Osteoblast (primary cell): ENCODE measurements at regions not wholly inside any gene's neighbourhood (a gene's known extent, or its start where the extent isn't known, plus 50 kb on each side); places are given as distances from the start of the nearest gene placed in this dataset.
A peak's percentile ranks its signal among the peaks of the same experiment; 100 is the strongest.
"Not testable (repeated sequence)": the region's sequence is repeated elsewhere in the genome, so short reads cannot be mapped to it uniquely, and the experiment has no call there.

Experiments used
- DNase-seq: peaks from one replicate; pipeline ENCODE4 v3.0.0; 2011; ENCODE audit warnings: low spot score, mixed read lengths; ENCODE audit not compliant: insufficient read length; ENCODE audit errors: missing footprints
- H2AFZ ChIP-seq: 2 replicates; pipeline ENCODE4 v1.6.0; 2011; ENCODE audit warnings: mild to moderate bottlenecking, low read length
- H3K27ac ChIP-seq: 2 replicates; pipeline ENCODE4 v1.5.1; 2011; ENCODE audit warnings: mild to moderate bottlenecking, low read depth, low read length, moderate library complexity
- H3K27me3 ChIP-seq: 2 replicates; pipeline ENCODE4 v1.6.0; 2012; ENCODE audit warnings: mild to moderate bottlenecking, control low read depth, inconsistent platforms, low read length, moderate library complexity; ENCODE audit not compliant: insufficient read depth
- H3K36me3 ChIP-seq: 2 replicates; pipeline ENCODE4 v1.5.1; 2011; ENCODE audit warnings: mild to moderate bottlenecking, low read length, control low read depth, moderate library complexity; ENCODE audit not compliant: insufficient read depth
- H3K4me1 ChIP-seq: 2 replicates; pipeline ENCODE4 v1.5.1; 2011; ENCODE audit warnings: mild to moderate bottlenecking, low read length, control low read depth, moderate library complexity; ENCODE audit not compliant: insufficient read depth
- H3K4me2 ChIP-seq: 2 replicates; pipeline ENCODE4 v1.6.0; 2011; ENCODE audit warnings: mild to moderate bottlenecking, low read length; ENCODE audit not compliant: insufficient read depth
- H3K4me3 ChIP-seq: fragments of 200-600 bp; sonication (generic); 3 replicates; pipeline ENCODE4 v1.5.1; 2012; ENCODE audit warnings: mild to moderate bottlenecking, low read length, inconsistent platforms; ENCODE audit not compliant: insufficient read depth
- H3K79me2 ChIP-seq: 2 replicates; pipeline ENCODE4 v1.6.0; 2012; ENCODE audit warnings: mild to moderate bottlenecking, low read length, control low read depth, inconsistent platforms; ENCODE audit not compliant: insufficient read depth
- H3K9me3 ChIP-seq: 2 replicates; pipeline ENCODE4 v1.5.1; 2011; ENCODE audit warnings: low read depth, low read length, control low read depth
- H4K20me1 ChIP-seq: 2 replicates; pipeline ENCODE4 v1.6.0; 2012; ENCODE audit warnings: mild to moderate bottlenecking, low read length, control low read depth; ENCODE audit not compliant: insufficient read depth
- TF ChIP-seq, protein P1 (sequence below): IDR thresholded peaks from 2 replicates; pipeline ENCODE4 v1.5.1; 2011; ENCODE audit warnings: mild to moderate bottlenecking, low read depth, low read length, moderate library complexity; ENCODE audit errors: extremely low read depth

DNA sequence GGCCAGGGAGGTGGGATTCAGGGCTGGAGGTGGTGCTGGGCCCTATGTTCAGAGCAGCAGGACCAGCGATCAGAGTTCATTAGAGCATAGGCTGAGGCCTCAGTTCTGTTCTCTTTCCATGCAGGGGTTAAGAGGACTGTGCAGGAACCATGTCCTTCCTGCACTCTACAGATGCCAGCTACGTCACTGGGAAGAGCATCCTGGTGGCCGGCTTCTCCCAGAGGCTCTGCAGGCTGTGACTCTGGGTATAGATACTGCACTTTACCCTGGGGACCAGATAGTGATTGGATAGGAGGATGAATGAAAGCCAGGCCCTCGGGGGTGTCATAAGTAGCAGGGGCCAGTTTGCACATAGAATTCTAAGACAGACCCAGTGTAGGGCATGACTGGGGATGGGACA is 92.6 kb downstream of the DHRS2 start:
- Histone ChIP-seq H3K36me3 (no peaks in the 10 kb centered on the region), H3K4me1 (no peaks in the 10 kb centered on the region), H3K4me3 (no peak overlapping the region), H3K27ac (no peak overlapping the region), H3K4me2 (no peak overlapping the region), H2AFZ (no peak overlapping the region), H3K9me3 (no peaks in the 10 kb centered on the region), H4K20me1 (no peaks in the 10 kb centered on the region), H3K79me2 (no peaks in the 10 kb centered on the region), H3K27me3 (no peaks in the 10 kb centered on the region)
- TF ChIP-seq, protein P1, sequence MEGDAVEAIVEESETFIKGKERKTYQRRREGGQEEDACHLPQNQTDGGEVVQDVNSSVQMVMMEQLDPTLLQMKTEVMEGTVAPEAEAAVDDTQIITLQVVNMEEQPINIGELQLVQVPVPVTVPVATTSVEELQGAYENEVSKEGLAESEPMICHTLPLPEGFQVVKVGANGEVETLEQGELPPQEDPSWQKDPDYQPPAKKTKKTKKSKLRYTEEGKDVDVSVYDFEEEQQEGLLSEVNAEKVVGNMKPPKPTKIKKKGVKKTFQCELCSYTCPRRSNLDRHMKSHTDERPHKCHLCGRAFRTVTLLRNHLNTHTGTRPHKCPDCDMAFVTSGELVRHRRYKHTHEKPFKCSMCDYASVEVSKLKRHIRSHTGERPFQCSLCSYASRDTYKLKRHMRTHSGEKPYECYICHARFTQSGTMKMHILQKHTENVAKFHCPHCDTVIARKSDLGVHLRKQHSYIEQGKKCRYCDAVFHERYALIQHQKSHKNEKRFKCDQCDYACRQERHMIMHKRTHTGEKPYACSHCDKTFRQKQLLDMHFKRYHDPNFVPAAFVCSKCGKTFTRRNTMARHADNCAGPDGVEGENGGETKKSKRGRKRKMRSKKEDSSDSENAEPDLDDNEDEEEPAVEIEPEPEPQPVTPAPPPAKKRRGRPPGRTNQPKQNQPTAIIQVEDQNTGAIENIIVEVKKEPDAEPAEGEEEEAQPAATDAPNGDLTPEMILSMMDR, result no peak
- peak; percentile 22 for DNase-seq

DNA sequence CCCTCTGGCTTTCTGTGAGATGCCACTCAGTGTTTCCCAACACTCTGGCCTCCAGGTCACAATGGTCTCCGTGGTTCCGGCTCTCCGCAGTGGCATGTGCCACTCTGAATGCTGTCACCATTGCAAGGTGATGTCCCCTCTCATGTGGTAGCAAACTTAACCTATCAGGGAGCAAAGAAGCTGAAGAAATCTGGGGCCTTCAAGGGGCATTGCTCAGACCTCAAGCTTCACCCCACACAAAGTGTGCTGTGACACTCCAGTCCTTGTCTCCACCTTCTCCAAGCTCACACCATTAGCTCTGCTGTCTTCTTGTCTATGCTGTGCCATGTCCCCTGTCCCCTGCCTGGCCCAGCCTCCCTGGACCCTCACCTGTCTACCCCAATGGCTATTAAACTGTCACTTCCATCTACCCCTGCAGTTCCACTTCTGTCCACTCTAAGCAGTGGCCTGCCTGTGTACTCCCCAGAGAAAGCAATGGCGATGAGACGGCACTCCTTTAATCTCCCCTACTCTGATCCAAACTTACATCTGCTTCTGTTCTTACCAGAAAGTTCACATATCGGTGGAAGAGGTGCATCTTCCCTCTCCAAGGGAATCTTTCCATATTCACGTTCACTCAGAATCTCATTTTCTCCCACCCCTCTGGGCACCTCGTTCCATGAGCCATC is 93.7 kb downstream of the DHRS2 start:
- peak; percentile 50 for DNase-seq
- Histone ChIP-seq H3K36me3 (no peaks in the 10 kb centered on the region), H2AFZ (no peak overlapping the region), H3K27me3 (no peaks in the 10 kb centered on the region), H3K27ac (no peak overlapping the region), H3K79me2 (no peaks in the 10 kb centered on the region), H3K4me1 (no peaks in the 10 kb centered on the region), H4K20me1 (no peaks in the 10 kb centered on the region), H3K9me3 (no peaks in the 10 kb centered on the region), H3K4me2 (no peak overlapping the region), H3K4me3 (no peak overlapping the region)
- TF ChIP-seq, protein P1, result peak; percentile 8

DNA sequence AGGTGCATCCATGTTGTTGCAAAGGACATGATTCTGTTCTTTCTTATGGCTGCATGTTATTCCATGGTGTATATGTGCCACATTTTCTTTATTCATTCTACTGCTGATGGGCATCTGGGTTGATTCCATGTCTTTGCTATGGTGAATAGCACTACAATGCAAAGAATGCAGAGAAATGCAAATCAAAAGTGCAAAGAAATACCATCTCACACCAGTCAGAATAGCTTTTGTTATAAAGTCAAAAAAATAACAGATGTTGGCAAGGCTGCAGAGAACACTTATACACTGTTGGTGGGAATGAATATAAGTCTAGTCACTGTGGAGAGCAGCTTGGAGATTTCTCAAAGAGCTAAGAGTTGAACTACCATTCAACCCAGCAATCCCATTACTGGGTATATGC is 99.2 kb downstream of the DHRS2 start:
- Histone ChIP-seq H3K4me3 (no peak overlapping the region), H3K4me1 (no peaks in the 10 kb centered on the region), H3K27me3 (no peaks in the 10 kb centered on the region), H3K36me3 (no peaks in the 10 kb centered on the region), H2AFZ (no peak overlapping the region), H4K20me1 (no peaks in the 10 kb centered on the region), H3K4me2 (no peak overlapping the region), H3K27ac (no peak overlapping the region), H3K9me3 (no peaks in the 10 kb centered on the region), H3K79me2 (no peaks in the 10 kb centered on the region)
- TF ChIP-seq, protein P1, result no peak
- DNase-seq, result no peak

DNA sequence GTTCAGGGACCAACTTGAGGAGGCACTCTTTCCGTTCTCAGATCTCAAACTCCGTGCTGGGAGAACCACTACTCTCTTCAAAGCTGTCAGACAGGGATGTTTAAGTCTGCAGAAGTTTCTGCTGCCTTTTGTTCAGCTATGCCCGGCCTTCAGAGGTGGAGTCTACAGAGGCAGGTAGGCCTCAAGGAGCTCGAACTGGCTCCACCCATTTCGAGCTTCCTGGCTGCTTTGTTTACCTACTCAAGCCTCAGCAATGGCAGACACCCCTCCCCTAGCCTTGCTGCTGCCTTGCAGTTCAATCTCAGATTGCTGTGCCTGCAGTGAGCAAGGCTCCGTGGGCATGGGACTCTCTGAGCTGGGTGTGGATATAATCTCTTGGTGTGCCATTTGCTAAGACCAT is 108.2 kb downstream of the DHRS2 start:
- H3K4me1 ChIP-seq, H3K4me2 ChIP-seq, H3K79me2 ChIP-seq, H2AFZ ChIP-seq, H3K9me3 ChIP-seq, H3K36me3 ChIP-seq, DNase-seq, H4K20me1 ChIP-seq, H3K27ac ChIP-seq, H3K4me3 ChIP-seq, H3K27me3 ChIP-seq: not testable (repeated sequence)
